Activated CD4-positive, alpha-beta memory T cell treated with anti-CD3 and anti-CD28 coated beads, Interleukin-2, amount 10 ng/mL, durations not matched to agents 7 days and 5 days (primary cell): ENCODE measurements at regions not wholly inside any gene's neighbourhood (a gene's known extent, or its start where the extent isn't known, plus 50 kb on each side); places are given as distances from the start of the nearest gene placed in this dataset.

Experiments
- CTCF ChIA-PET: fragments of 350-600 bp; sonication (Branson Sonifier 250); formaldehyde crosslinking; loops from one replicate; lab custom pipeline; 2021; ENCODE audit warnings: antibody characterized with exemption, inconsistent platforms; lab: Charles Lee
- POLR2A ChIA-PET: fragments of 350-600 bp; sonication (Branson Sonifier 250); formaldehyde crosslinking; loops from one replicate; lab custom pipeline; 2021; ENCODE audit warnings: antibody characterized with exemption; lab: Charles Lee
- DNase-seq: peaks from one replicate; pipeline ENCODE4 v3.0.0-alpha.2; 2020
- H3K27ac Mint-ChIP-seq: one replicate; pipeline ENCODE4 v1.8.0; 2021; ENCODE audit warnings: mild to moderate bottlenecking, mixed read lengths
- H3K27me3 Mint-ChIP-seq: one replicate; pipeline ENCODE4 v1.8.0; 2021; ENCODE audit warnings: mixed read lengths
- H3K36me3 Mint-ChIP-seq: one replicate; pipeline ENCODE4 v1.8.0; 2021; ENCODE audit warnings: low read depth, mixed read lengths
- H3K4me1 Mint-ChIP-seq: one replicate; pipeline ENCODE4 v1.8.0; 2021; ENCODE audit warnings: mixed read lengths
- H3K4me3 Mint-ChIP-seq: one replicate; pipeline ENCODE4 v1.8.0; 2021; ENCODE audit warnings: mild to moderate bottlenecking, mixed read lengths
- H3K9me3 Mint-ChIP-seq: one replicate; pipeline ENCODE4 v1.8.0; 2021; ENCODE audit warnings: mixed read lengths

DNA sequence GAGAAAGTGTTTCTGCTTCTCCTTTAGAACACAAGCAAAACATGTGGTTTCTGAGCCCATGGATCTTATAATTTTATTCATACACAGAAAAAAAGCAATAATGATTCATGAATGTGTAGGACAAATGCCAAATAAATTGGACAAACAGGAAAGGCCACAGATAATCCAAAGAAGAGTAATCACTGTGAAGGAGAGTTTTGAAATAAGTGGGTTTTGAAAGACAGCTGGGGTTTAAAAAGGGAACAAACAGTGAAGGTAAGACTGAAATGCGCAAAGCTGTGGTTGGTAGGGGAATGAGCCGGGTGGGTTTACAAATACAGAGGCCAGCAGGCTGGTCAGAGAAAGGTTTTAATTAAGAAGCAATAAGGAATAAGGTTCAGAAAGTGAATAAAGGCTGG, 50.0 kb upstream of the MBOAT2 start:
- Mint-ChIP-seq H3K27me3 (peaks cover 4% of the 10 kb centered on the region), H3K9me3 (peaks cover 3% of the 10 kb centered on the region), H3K36me3 (no peaks in the 10 kb centered on the region), H3K4me3 (no peak overlapping the region), H3K27ac (no peak overlapping the region), H3K4me1 (peaks cover 8% of the 10 kb centered on the region)
- no peak for DNase-seq
- CTCF ChIA-PET, result no interaction called here
- POLR2A ChIA-PET, result no interaction called here
